KOPT-K1 (cell line): ENCODE measurements at regions not wholly inside any gene's neighbourhood (a gene's known extent, or its start where the extent isn't known, plus 50 kb on each side); places are given as distances from the start of the nearest gene placed in this dataset.

ENCODE experiments used
- H3K27ac ChIP-seq: fragments of 200-600 bp; sonication (generic); 2 replicates; pipeline ENCODE4 v1.5.1; 2016; ENCODE audit warnings: antibody characterized with exemption, mild to moderate bottlenecking, low read depth, low read length; ENCODE audit not compliant: poor library complexity, severe bottlenecking
- H3K36me3 ChIP-seq: fragments of 200-600 bp; sonication (generic); 2 replicates; pipeline ENCODE4 v1.5.1; 2017; ENCODE audit warnings: antibody characterized with exemption, mild to moderate bottlenecking, low read length, moderate library complexity; ENCODE audit not compliant: insufficient read depth
- H3K9me3 ChIP-seq: fragments of 200-600 bp; sonication (generic); 2 replicates; pipeline ENCODE4 v1.5.1; 2017; ENCODE audit warnings: antibody characterized with exemption, low read length, mild to moderate bottlenecking; ENCODE audit not compliant: insufficient read depth, poor library complexity, severe bottlenecking

- Histone ChIP-seq H3K27ac (no peak overlapping the region), H3K9me3 (no peaks in the 10 kb centered on the region)
Measured at GRCh38 chr10:25697412-25697811, 236.6 kb upstream of the MYO3A start.

GRCh38 chr10:25698638-25699037 is 235.4 kb upstream of the MYO3A start:
- H3K27ac ChIP-seq: no peak overlapping the region

More at GRCh38 chr10:25697412-25697811, 236.6 kb upstream of the MYO3A start:
- H3K36me3 ChIP-seq: no peaks in the 10 kb centered on the region

GRCh38 chr10:25699631-25700030 is 234.4 kb upstream of the MYO3A start:
- H3K36me3 ChIP-seq: no peaks in the 10 kb centered on the region

More at GRCh38 chr10:25698638-25699037, 235.4 kb upstream of the MYO3A start:
- Histone ChIP-seq H3K36me3 (no peaks in the 10 kb centered on the region), H3K9me3 (no peaks in the 10 kb centered on the region)

GRCh38 chr10:25701652-25702051 is 232.4 kb upstream of the MYO3A start:
- no peaks in the 10 kb centered on the region for H3K9me3 ChIP-seq
- H3K36me3 ChIP-seq: no peaks in the 10 kb centered on the region

More at GRCh38 chr10:25699631-25700030, 234.4 kb upstream of the MYO3A start:
- H3K9me3 ChIP-seq: no peaks in the 10 kb centered on the region
- H3K27ac ChIP-seq: no peak overlapping the region

GRCh38 chr10:25704622-25705021 is 229.4 kb upstream of the MYO3A start:
- H3K9me3 ChIP-seq: no peaks in the 10 kb centered on the region
- H3K36me3 ChIP-seq: no peaks in the 10 kb centered on the region
- H3K27ac ChIP-seq: no peak overlapping the region

More at GRCh38 chr10:25701652-25702051, 232.4 kb upstream of the MYO3A start:
- H3K27ac ChIP-seq: no peak overlapping the region

- H3K27ac ChIP-seq: no peak overlapping the region
- no peaks in the 10 kb centered on the region for H3K9me3 ChIP-seq
- H3K36me3 ChIP-seq: no peaks in the 10 kb centered on the region
Measured at GRCh38 chr10:25707572-25707971, 226.5 kb upstream of the MYO3A start.

- Histone ChIP-seq H3K36me3 (no peaks in the 10 kb centered on the region), H3K27ac (no peak overlapping the region), H3K9me3 (no peaks in the 10 kb centered on the region)
Measured at GRCh38 chr10:25707976-25708671, 225.9 kb upstream of the MYO3A start.

GRCh38 chr10:25713894-25714240 is 220.2 kb upstream of the MYO3A start:
- H3K36me3 ChIP-seq: no peaks in the 10 kb centered on the region
- H3K27ac ChIP-seq: no peak overlapping the region
- H3K9me3 ChIP-seq: no peaks in the 10 kb centered on the region

- Histone ChIP-seq H3K9me3 (peaks cover 3% of the 10 kb centered on the region), H3K27ac (no peak overlapping the region)
Measured at GRCh38 chr10:25724241-25724640, 209.8 kb upstream of the MYO3A start.

GRCh38 chr10:25725917-25726716 is 207.9 kb upstream of the MYO3A start:
- Histone ChIP-seq H3K27ac (no peak overlapping the region), H3K36me3 (no peaks in the 10 kb centered on the region), H3K9me3 (peaks cover 3% of the 10 kb centered on the region)

More at GRCh38 chr10:25724241-25724640, 209.8 kb upstream of the MYO3A start:
- no peaks in the 10 kb centered on the region for H3K36me3 ChIP-seq

- Histone ChIP-seq H3K27ac (no peak overlapping the region), H3K9me3 (no peaks in the 10 kb centered on the region), H3K36me3 (no peaks in the 10 kb centered on the region)
Measured at GRCh38 chr10:25738776-25739175, 195.3 kb upstream of the MYO3A start.

GRCh38 chr10:25743832-25744231 is 190.2 kb upstream of the MYO3A start:
- Histone ChIP-seq H3K27ac (no peak overlapping the region), H3K36me3 (no peaks in the 10 kb centered on the region), H3K9me3 (no peaks in the 10 kb centered on the region)

GRCh38 chr10:25744574-25744973 is 189.5 kb upstream of the MYO3A start:
- H3K36me3 ChIP-seq: no peaks in the 10 kb centered on the region
- H3K9me3 ChIP-seq: no peaks in the 10 kb centered on the region
- no peak overlapping the region for H3K27ac ChIP-seq

- Histone ChIP-seq H3K27ac (no peak overlapping the region), H3K9me3 (no peaks in the 10 kb centered on the region), H3K36me3 (no peaks in the 10 kb centered on the region)
Measured at GRCh38 chr10:25745976-25746375, 188.1 kb upstream of the MYO3A start.

GRCh38 chr10:25747084-25747483 is 186.9 kb upstream of the MYO3A start:
- no peak overlapping the region for H3K27ac ChIP-seq
- no peaks in the 10 kb centered on the region for H3K36me3 ChIP-seq
- no peaks in the 10 kb centered on the region for H3K9me3 ChIP-seq
